HT-29 (cell line): ENCODE measurements at regions not wholly inside any gene's neighbourhood (a gene's known extent, or its start where the extent isn't known, plus 50 kb on each side); places are given as distances from the start of the nearest gene placed in this dataset.

Experiments used
- DNase-seq: peaks from one replicate; pipeline ENCODE4 v3.0.0-alpha.2; 2015; ENCODE audit warnings: low spot score

DNA sequence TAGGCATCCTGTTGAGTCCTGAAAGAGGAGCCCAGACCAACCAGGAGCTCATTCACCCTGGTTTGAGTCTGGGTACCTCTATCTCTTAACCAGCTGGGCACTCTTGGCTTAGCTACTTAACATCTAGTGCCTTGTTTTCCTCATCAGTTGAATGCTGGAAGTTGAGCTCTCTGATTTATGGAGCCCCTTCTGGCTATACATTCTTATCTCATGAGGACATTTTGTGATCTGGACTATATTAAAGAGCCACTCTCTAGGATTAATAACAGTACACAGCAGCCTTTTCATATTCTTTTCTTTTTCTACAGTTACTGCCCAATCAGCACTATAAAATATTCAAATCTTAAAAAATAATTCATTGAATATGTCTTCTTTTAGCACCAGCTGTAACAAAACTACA is 296.9 kb upstream of the RUNX1 start:
- no peak for DNase-seq

DNA sequence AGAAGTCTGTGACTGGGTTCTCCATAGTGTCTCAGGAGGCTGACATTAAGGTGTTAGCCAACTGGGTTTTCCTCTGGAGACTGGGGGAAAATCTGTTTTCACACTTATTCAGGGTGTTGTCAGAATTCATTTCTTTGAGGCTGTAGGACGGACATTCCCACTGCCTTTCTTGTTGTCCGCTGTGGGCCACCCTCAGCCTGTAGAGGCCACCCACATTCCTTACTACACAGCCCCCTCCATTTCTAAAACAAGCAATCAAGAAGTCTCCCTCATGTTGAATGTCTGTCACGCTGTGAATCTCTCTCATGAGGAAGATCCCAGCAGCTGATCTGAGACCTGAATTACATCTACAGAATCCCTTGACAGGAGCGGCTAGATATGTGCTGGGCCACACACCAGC is 295.5 kb upstream of the RUNX1 start:
- no peak for DNase-seq

DNA sequence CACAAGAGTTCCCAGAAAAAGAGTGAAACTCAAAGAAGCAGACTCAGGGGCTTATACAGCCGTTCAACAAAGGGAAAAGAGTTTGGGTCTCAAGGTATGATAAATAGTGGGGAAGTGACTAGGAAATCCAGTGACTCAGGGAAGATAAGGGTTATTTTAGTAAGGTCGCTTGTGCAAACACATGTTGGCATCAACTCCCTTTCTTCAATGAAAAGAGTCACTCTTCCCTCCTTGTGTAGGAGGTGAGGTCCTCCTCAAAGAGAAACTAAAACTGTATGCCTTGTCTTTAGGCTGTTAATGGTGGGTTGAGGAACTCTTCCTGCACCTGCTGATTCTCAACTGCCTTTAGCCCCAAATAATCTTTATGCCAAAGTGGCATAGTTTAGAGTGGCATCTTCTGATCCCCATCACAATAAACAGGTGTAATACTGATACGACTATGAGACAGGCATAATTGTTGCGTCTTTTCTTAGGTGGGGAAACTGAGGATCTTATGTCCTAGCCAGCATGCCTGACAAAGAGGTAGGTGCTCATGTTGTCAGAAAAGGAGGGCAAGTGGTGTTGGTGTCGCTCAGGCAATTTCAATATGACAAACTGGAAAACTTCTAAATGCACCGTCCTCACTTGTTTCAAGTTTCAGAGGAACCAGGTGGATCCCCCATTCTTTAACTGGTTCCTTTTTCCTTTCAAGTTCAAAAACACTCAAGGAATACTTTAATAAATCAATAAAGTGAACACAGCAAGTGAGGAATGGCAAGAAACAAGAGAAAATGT is 294.1 kb upstream of the RUNX1 start:
- DNase-seq, result no peak

DNA sequence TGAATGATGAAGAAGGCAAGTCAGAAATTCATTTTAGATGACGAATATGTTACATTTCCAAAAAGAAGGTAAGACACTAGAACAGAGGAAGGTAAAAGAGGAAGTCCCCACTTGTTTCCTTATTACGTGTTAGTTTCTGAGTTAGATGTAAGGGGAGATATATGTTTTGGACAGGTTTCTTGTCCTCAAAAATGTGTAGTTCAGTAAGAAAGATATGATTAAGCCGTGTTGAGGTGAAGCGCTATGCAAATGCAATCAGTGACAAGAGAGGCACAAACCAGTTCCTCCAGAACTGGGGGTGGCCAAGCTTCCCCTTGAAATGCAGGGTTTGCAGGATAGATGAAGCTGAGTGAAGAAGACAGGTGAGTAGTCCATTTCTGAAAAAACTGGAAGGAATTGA is 293.3 kb upstream of the RUNX1 start:
- DNase-seq, result no peak

DNA sequence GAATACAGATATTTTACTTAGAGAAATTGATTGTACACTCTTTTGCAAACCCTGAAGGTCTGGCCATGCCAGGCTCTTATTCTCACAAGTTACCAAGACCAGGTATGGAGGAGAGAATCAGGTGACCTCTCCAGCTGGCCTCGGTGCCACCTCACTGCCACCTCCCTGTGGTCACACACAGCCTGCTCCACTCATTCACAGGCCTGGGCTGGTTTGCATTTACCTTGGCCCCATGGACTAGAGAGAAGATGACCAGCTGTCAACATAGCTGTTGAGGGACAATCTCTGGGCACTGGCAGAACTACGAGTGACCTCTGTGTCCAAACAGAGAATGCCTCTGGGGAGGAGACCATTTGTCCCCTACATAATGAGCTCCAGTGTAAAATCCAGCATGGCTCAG is 291.2 kb upstream of the RUNX1 start:
- DNase-seq, result peak; percentile 27

DNA sequence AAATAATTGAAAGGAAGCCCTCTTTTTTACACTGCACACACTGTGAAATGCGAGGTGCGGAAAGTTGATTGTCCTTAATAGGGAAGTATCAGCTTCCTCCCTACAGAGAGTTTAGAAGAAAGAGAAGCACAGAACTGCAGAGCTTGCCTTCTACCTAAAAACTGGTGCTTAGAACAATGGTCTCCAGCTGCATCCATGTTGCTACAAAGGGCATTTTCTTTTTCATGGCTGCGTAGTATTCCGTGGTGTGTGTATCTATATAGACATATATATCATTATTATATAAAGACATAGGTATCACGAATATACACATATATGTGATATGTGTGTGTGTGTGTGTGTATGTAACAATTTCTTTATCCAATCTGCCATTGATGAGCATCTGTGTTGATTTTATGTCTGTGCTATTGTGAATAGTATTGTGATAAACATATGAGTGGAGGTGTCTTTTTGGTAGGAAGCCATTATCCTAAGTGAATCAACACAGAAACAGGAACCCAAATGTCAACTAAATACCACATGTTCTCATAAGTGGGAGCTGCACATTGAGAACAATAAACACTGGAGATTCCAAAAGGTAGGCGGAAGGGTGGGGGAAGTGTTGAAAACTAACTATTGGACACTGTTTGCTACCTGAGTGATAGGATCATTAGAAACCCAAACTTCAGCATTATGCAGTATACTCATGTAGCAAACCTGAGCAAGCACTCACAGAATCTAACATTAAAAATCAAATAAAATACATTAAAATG is 290.0 kb upstream of the RUNX1 start:
- no peak for DNase-seq

- DNase-seq, result no peak
Measured at GRCh38 chr21:35338281-35338680, 289.2 kb upstream of the RUNX1 start.

DNA sequence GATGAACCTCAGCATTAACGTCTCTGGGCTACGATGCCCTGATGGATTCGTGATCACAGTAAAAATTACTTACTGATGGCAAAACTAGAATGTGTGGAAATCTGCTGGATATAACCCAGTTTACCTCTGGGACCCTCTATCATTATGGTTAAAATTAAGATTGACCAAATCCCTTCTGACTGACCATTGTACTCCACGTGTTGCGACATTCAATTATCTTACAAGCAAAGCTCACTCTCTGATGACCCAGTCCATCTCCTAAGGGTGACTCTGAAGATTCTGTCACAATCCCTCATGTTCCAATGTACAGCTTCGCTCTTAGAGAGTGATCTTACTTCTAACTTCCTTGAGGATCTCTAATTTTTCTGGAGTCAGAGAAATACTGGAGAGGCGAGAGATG is 288.5 kb upstream of the RUNX1 start:
- no peak for DNase-seq

DNA sequence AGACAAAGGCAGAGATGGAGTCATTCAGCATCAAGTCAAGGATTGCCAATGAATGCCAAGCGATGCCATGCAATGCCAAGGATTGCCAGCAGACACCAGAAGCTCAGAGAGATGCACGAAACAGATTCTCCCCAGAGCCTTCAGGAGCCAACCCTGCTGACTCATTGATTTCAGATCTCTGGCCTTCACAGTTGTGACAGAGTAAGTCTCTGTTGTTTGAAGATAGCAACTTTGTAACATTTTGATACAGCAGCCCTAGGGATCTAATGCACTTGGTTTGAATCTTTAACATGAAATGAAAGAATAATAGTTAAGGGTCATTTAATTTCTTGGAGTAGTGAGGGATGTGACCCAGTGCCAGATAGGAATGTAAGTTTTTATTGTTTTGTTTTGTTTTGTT is 287.4 kb upstream of the RUNX1 start:
- no peak for DNase-seq

GRCh38 chr21:35335951-35336446 is 286.9 kb upstream of the RUNX1 start:
- no peak for DNase-seq

- no peak for DNase-seq
Measured at GRCh38 chr21:35333831-35334618, 284.9 kb upstream of the RUNX1 start.

- DNase-seq, result no peak
Measured at GRCh38 chr21:35332841-35333426, 283.8 kb upstream of the RUNX1 start.

DNA sequence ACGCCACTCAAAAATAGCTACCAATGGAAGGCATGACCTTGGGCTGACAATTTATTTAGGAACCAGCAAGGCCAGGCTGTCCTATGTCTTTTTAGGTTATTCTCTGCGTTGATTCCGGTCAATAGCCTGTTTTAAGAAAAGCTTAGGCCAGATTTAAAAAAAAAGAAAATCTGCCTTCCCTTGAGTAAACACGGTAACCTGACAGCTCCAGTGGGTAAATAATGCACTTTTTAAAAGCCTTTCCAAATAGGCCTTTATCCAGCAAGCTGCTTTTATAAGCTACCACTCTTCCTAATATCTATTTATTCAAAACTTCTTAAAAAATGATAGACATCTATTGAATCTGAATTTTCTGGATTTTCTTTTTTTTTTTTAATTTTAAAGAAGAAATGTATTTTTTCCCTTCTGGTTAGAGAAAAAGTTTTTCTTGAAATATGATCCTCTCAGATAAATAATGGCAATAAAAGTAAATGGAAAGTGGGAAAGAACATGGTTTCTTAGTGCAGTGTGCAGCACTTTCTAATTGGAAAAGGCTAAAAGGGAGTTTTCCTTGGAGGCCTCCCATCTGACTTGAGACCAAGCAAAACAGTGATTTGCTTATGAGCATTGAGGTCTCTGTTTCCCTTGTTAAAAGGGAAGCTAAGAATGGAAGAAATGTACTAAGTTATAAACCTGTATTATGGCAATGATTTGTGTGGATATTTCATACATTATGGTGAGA is 281.0 kb upstream of the RUNX1 start:
- no peak for DNase-seq

DNA sequence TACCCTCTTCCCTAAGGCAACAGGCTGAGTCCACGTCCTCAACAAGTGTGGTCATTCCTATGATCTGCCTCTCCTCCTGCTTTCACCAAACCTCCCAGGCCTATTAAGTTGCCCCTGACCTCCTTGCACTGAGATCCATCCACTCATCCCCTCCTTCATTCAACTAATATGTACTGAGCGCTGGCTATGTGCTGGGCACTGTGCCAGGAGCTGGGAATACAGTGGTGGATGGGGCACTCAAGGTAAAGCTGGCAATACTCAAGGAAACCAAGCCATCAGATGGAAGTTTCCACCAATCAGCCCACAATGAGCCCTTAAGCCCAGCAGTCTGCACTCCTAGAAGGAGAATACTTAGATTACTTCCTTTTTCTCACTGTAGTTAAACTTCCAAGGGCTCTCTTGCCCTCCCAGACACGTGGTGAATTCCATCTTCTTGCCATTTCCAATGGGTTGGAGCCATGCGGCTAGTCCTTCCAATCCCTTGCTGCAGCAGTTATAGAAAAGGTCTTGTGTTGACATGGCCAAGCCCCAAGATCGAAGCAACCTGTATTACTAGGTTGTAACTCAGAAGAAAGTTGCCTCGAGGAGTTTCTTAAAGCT is 279.9 kb upstream of the RUNX1 start:
- no peak for DNase-seq

DNA sequence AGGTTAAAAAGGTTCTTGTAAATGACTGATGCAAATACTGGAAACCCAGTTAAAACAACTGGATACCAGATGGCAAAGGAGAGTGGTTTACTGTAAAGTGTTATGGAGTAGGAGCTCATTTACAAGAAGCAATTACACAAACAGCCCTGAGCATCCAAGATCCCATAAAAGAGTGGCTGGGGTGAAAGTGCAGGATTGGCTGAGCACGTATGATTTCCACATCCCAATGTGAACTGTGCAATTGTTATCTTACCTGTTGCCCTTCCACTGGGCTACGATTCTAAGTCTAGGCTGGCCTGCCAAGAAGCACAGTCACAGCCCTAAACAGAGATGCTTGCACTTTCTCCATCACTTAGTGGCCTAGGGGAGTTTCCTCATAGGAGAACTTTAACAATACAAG is 277.6 kb upstream of the RUNX1 start:
- DNase-seq, result no peak

DNA sequence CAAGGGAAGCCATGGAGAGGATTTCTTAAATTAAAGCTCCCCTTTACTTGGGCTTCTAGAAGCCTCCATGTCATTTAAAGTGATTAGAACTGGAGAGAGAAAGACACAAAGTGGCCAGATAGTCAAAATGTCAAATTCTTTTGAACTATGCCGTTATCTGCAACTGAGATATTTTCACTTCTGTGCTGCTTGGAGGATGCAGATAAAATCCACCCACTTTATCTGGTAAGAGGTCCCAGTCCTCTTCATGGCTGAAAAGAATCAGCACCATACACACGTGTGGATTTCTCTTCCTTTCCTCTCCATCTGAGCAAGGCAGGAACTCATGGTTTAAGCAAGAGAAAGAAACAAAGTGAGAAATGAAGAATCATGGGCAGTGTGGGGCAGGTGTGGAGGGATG is 276.9 kb upstream of the RUNX1 start:
- DNase-seq, result no peak

DNA sequence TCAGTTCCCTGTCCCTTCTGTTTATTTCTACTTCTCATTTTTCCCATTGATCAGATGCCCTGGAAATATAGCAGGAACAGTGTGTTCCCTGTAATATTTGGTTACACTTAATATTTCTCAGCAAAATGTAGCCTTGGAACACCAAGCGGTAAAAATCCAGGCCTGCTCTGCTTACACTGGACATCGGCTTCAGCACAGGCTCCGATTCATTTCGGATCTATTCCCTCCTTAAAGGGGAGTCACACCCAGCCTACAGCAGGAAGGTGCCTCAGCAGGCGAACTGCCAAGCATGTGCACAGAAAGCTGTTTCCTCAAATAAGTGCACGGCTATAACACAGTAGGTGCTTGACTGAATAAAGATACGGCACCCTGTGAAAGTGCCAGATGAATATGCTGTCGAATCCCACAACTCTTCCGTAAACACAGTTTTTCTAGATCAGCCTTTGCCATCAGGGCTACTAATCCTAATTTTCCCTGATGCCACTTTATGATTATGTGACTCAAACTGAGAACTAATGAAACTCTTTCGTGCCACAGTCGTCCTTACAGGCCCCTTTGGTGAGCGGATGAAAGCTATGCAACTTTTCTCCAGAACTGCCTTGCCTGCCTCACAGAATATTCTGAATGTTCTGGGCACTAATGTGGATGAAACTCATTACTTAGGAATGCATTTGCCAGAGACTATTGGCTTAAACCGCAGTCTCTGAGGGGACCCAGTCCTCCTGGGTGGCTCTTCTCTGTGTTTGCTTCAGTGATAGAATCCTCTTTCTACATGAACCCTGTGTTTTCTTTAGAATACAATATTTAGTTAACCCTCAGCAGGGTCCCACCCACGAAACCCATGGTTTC is 275.5 kb upstream of the RUNX1 start:
- DNase-seq, result no peak

- DNase-seq, result no peak
Measured at GRCh38 chr21:35323947-35324346, 274.8 kb upstream of the RUNX1 start.

GRCh38 chr21:35321322-35322200 is 272.5 kb upstream of the RUNX1 start:
- DNase-seq, result no peak
